Brain microvascular endothelial cell (primary cell): ENCODE measurements at regions not wholly inside any gene's neighbourhood (a gene's known extent, or its start where the extent isn't known, plus 50 kb on each side); places are given as distances from the start of the nearest gene placed in this dataset.

ENCODE experiments used
- DNase-seq: peaks from one replicate; pipeline ENCODE4 v3.0.0-alpha.2; 2020
- H3K27ac ChIP-seq: fragments of 250-450 bp; sonication (Bioruptor Pico); 2 replicates; pipeline ENCODE4 v1.5.1; 2020; ENCODE audit warnings: mild to moderate bottlenecking, moderate library complexity
- H3K27me3 ChIP-seq: fragments of 250-450 bp; sonication (Bioruptor Pico); replicated peaks from 2 replicates; pipeline ENCODE4 v1.5.1; 2020; ENCODE audit warnings: mild to moderate bottlenecking
- H3K36me3 ChIP-seq: fragments of 250-450 bp; sonication (Bioruptor Pico); replicated peaks from 2 replicates; pipeline ENCODE4 v1.5.1; 2020; ENCODE audit warnings: mild to moderate bottlenecking
- H3K4me3 ChIP-seq: 2 replicates; pipeline ENCODE4 v1.5.1; 2011; ENCODE audit warnings: low read depth, mild to moderate bottlenecking, control low read depth, low read length, moderate library complexity
- CTCF ChIP-seq: IDR thresholded peaks from 2 replicates; pipeline ENCODE4 v1.5.1; 2011; ENCODE audit warnings: low read depth, mild to moderate bottlenecking, moderate library complexity, low read length, control low read depth, inconsistent platforms; ENCODE audit errors: missing control alignments
- in situ Hi-C: cut with HindIII; loops from 2 replicates; pipeline ENCODE4 v1.10.0; 2017; ENCODE audit warnings: low sequenced_read_pairs, low pct_ligation_motif_present

- in situ Hi-C loops: no loop called here
- no peak for DNase-seq
Measured at GRCh38 chr18:8513249-8513648, 96.0 kb upstream of the RAB12 start.

GRCh38 chr18:8514409-8514808 lies 94.8 kb upstream of the RAB12 start:
- in situ Hi-C loops: no loop called here

More at GRCh38 chr18:8513249-8513648, 96.0 kb upstream of the RAB12 start:
- no peak overlapping the region for H3K4me3 ChIP-seq
- no peaks in the 10 kb centered on the region for H3K36me3 ChIP-seq
- no peak overlapping the region for H3K27ac ChIP-seq
- no peak for TF ChIP-seq CTCF
- H3K27me3 ChIP-seq: no peaks in the 10 kb centered on the region

GRCh38 chr18:8515142-8515865 lies 93.9 kb upstream of the RAB12 start:
- no peak for DNase-seq
- Histone ChIP-seq H3K27me3 (no peaks in the 10 kb centered on the region), H3K4me3 (no peak overlapping the region), H3K27ac (no peak overlapping the region), H3K36me3 (no peaks in the 10 kb centered on the region)
- in situ Hi-C loops: no loop called here
- no peak for TF ChIP-seq CTCF

More at GRCh38 chr18:8514409-8514808, 94.8 kb upstream of the RAB12 start:
- H3K27ac ChIP-seq: no peak overlapping the region
- no peak for DNase-seq
- H3K27me3 ChIP-seq: no peaks in the 10 kb centered on the region
- H3K4me3 ChIP-seq: no peak overlapping the region
- no peak for TF ChIP-seq CTCF
- H3K36me3 ChIP-seq: no peaks in the 10 kb centered on the region

GRCh38 chr18:8516371-8517250 lies 92.6 kb upstream of the RAB12 start:
- in situ Hi-C loops: no loop called here
- Histone ChIP-seq H3K4me3 (no peak overlapping the region), H3K36me3 (no peaks in the 10 kb centered on the region), H3K27me3 (no peaks in the 10 kb centered on the region), H3K27ac (no peak overlapping the region)
- DNase-seq: no peak
- TF ChIP-seq CTCF: no peak

- DNase-seq: no peak
- no peak overlapping the region for H3K4me3 ChIP-seq
- no peak for TF ChIP-seq CTCF
- no peaks in the 10 kb centered on the region for H3K27me3 ChIP-seq
- in situ Hi-C loops: no loop called here
- H3K36me3 ChIP-seq: no peaks in the 10 kb centered on the region
- no peak overlapping the region for H3K27ac ChIP-seq
Measured at GRCh38 chr18:8517276-8517675, 92.0 kb upstream of the RAB12 start.
